HAP-1 (cell line): ENCODE measurements at regions not wholly inside any gene's neighbourhood (a gene's known extent, or its start where the extent isn't known, plus 50 kb on each side); places are given as distances from the start of the nearest gene placed in this dataset.
"Not testable (repeated sequence)": the region's sequence is repeated elsewhere in the genome, so short reads cannot be mapped to it uniquely, and the experiment has no call there.

Source experiments
- DNase-seq, 2 experiments: peaks; one replicate each; pipeline ENCODE4 v3.0.0-alpha.2; 2016 to 2020; ENCODE audit warnings: low spot score in 2 of 2
- H3K27me3 ChIP-seq: fragments of 250-450 bp; sonication (Bioruptor Pico); 2 replicates; pipeline ENCODE4 v1.5.1; 2020; ENCODE audit warnings: low read depth, mild to moderate bottlenecking, moderate library complexity
- H3K36me3 ChIP-seq: fragments of 250-450 bp; sonication (Bioruptor Pico); replicated peaks from 2 replicates; pipeline ENCODE4 v1.5.1; 2020; ENCODE audit warnings: mild to moderate bottlenecking
- H3K4me1 ChIP-seq: fragments of 250-450 bp; sonication (Bioruptor Pico); 2 replicates; pipeline ENCODE4 v1.5.1; 2020; ENCODE audit warnings: mild to moderate bottlenecking
- H3K4me3 ChIP-seq: fragments of 250-450 bp; sonication (Bioruptor Pico); 2 replicates; pipeline ENCODE4 v1.5.1; 2020; ENCODE audit warnings: mild to moderate bottlenecking, moderate library complexity
- H3K9me3 ChIP-seq: fragments of 250-450 bp; sonication (Bioruptor Pico); 2 replicates; pipeline ENCODE4 v1.5.1; 2020; ENCODE audit warnings: mild to moderate bottlenecking, moderate library complexity
- in situ Hi-C: fragments of 300-500 bp; cut with MboI; formaldehyde crosslinking; loops from 3 replicates; pipeline ENCODE4 v1.14.3; 2020; ENCODE audit warnings: low sequenced_read_pairs, inconsistent platforms, mixed read lengths

- Histone ChIP-seq H3K9me3 (no peaks in the 10 kb centered on the region), H3K27me3 (no peaks in the 10 kb centered on the region), H3K4me1 (no peaks in the 10 kb centered on the region), H3K4me3 (no peak overlapping the region), H3K36me3 (no peaks in the 10 kb centered on the region)
- no peak for DNase-seq
- in situ Hi-C loops = no loop called here
These were observed 58.6 kb upstream of the SHISA6 start for GRCh38 chr17:11182430-11182829.

GRCh38 chr17:11178581-11178980, 62.4 kb upstream of the SHISA6 start:
- no peak overlapping the region for H3K4me3 ChIP-seq
- H3K9me3 ChIP-seq = no peaks in the 10 kb centered on the region
- DNase-seq = no peak
- H3K36me3 ChIP-seq = no peaks in the 10 kb centered on the region
- no peaks in the 10 kb centered on the region for H3K4me1 ChIP-seq
- in situ Hi-C loops = no loop called here
- no peaks in the 10 kb centered on the region for H3K27me3 ChIP-seq

- Histone ChIP-seq H3K27me3 (no peaks in the 10 kb centered on the region), H3K4me3 (no peak overlapping the region), H3K36me3 (no peaks in the 10 kb centered on the region), H3K4me1 (no peaks in the 10 kb centered on the region), H3K9me3 (no peaks in the 10 kb centered on the region)
- in situ Hi-C loops = no loop called here
- no peak for DNase-seq
These were observed 63.7 kb upstream of the SHISA6 start for GRCh38 chr17:11177340-11177739.

GRCh38 chr17:11176549-11176948, 64.5 kb upstream of the SHISA6 start:
- Histone ChIP-seq H3K9me3 (no peaks in the 10 kb centered on the region), H3K4me1 (no peaks in the 10 kb centered on the region), H3K4me3 (no peak overlapping the region), H3K27me3 (no peaks in the 10 kb centered on the region), H3K36me3 (no peaks in the 10 kb centered on the region)
- in situ Hi-C loops = no loop called here
- DNase-seq = no peak

- in situ Hi-C loops = no loop called here
- H3K36me3 ChIP-seq = no peaks in the 10 kb centered on the region
- no peak overlapping the region for H3K4me3 ChIP-seq
- H3K9me3 ChIP-seq = no peaks in the 10 kb centered on the region; the same call in 1 of the 2 replicates
- H3K4me1 ChIP-seq = no peaks in the 10 kb centered on the region
- no peaks in the 10 kb centered on the region for H3K27me3 ChIP-seq
- no peak for DNase-seq
These were observed 70.1 kb upstream of the SHISA6 start for GRCh38 chr17:11170881-11171280.

GRCh38 chr17:11151818-11152425, 89.1 kb upstream of the SHISA6 start:
- Histone ChIP-seq H3K27me3 (no peaks in the 10 kb centered on the region), H3K4me1 (no peaks in the 10 kb centered on the region), H3K9me3 (no peaks in the 10 kb centered on the region), H3K36me3 (no peaks in the 10 kb centered on the region), H3K4me3 (no peak overlapping the region)
- DNase-seq = no peak
- in situ Hi-C loops = no loop called here

GRCh38 chr17:11150906-11151511, 90.0 kb upstream of the SHISA6 start:
- H3K4me1 ChIP-seq, H3K27me3 ChIP-seq, H3K36me3 ChIP-seq, H3K9me3 ChIP-seq, DNase-seq, H3K4me3 ChIP-seq, in situ Hi-C loops: not testable (repeated sequence)

GRCh38 chr17:11144358-11145233, 96.4 kb upstream of the SHISA6 start:
- DNase-seq = peak in 1 of 2 experiments; percentile 7
- in situ Hi-C loops = no loop called here

GRCh38 chr17:11142231-11142630, 98.8 kb upstream of the SHISA6 start:
- H3K4me3 ChIP-seq = no peak overlapping the region
- H3K27me3 ChIP-seq = no peaks in the 10 kb centered on the region
- H3K9me3 ChIP-seq = no peaks in the 10 kb centered on the region
- H3K36me3 ChIP-seq = no peaks in the 10 kb centered on the region
- no peaks in the 10 kb centered on the region for H3K4me1 ChIP-seq
- no peak for DNase-seq
- in situ Hi-C loops = no loop called here

More at GRCh38 chr17:11144358-11145233, 96.4 kb upstream of the SHISA6 start:
- Histone ChIP-seq H3K36me3 (no peaks in the 10 kb centered on the region), H3K4me1 (no peaks in the 10 kb centered on the region), H3K4me3 (no peak overlapping the region), H3K27me3 (no peaks in the 10 kb centered on the region), H3K9me3 (no peaks in the 10 kb centered on the region)

GRCh38 chr17:11140501-11140900, 100.5 kb upstream of the SHISA6 start:
- in situ Hi-C loops = no loop called here
- Histone ChIP-seq H3K27me3 (no peaks in the 10 kb centered on the region), H3K36me3 (no peaks in the 10 kb centered on the region), H3K9me3 (no peaks in the 10 kb centered on the region; the same call in 1 of the 2 replicates), H3K4me1 (no peaks in the 10 kb centered on the region), H3K4me3 (no peak overlapping the region)
- no peak for DNase-seq

GRCh38 chr17:11140043-11140442, 101.0 kb upstream of the SHISA6 start:
- Histone ChIP-seq H3K27me3 (no peaks in the 10 kb centered on the region), H3K9me3 (no peaks in the 10 kb centered on the region; the same call in 1 of the 2 replicates), H3K4me3 (no peak overlapping the region), H3K4me1 (no peaks in the 10 kb centered on the region), H3K36me3 (no peaks in the 10 kb centered on the region)
- DNase-seq = no peak
- in situ Hi-C loops = no loop called here

- in situ Hi-C loops = no loop called here
- H3K27me3 ChIP-seq = no peaks in the 10 kb centered on the region
- no peaks in the 10 kb centered on the region for H3K4me1 ChIP-seq
- DNase-seq = no peak
- no peaks in the 10 kb centered on the region for H3K36me3 ChIP-seq
- H3K9me3 ChIP-seq = no peaks in the 10 kb centered on the region; the same call in none of the 2 replicates
- H3K4me3 ChIP-seq = no peak overlapping the region
These were observed 103.0 kb upstream of the SHISA6 start for GRCh38 chr17:11138023-11138422.

GRCh38 chr17:11135819-11136218, 105.2 kb upstream of the SHISA6 start:
- Histone ChIP-seq H3K36me3 (no peaks in the 10 kb centered on the region), H3K4me1 (no peaks in the 10 kb centered on the region), H3K4me3 (no peak overlapping the region), H3K27me3 (no peaks in the 10 kb centered on the region), H3K9me3 (no peaks in the 10 kb centered on the region; the same call in none of the 2 replicates)
- no peak for DNase-seq
- in situ Hi-C loops = no loop called here

- no peak for DNase-seq
- in situ Hi-C loops = no loop called here
- Histone ChIP-seq H3K9me3 (no peaks in the 10 kb centered on the region; the same call in 1 of the 2 replicates), H3K4me3 (no peak overlapping the region), H3K36me3 (no peaks in the 10 kb centered on the region), H3K4me1 (no peaks in the 10 kb centered on the region), H3K27me3 (no peaks in the 10 kb centered on the region)
These were observed 110.6 kb upstream of the SHISA6 start for GRCh38 chr17:11130367-11130766.
